Heart left ventricle (tissue), 16 donors: ENCODE measurements at regions not wholly inside any gene's neighbourhood (a gene's known extent, or its start where the extent isn't known, plus 50 kb on each side); places are given as distances from the start of the nearest gene placed in this dataset.

Experiments used
- ATAC-seq, 4 donors: fragments of 200-7000 bp; cut with Tn5 transposase; one replicate each; pipeline ENCODE4 v1.9.1; 2020 to 2022; ENCODE audit warnings: moderate library complexity in 4 of 4, mild to moderate bottlenecking in 3 of 4, moderate number of reproducible peaks in 1 of 4
- DNase-seq, 5 donors: peaks; one replicate each; pipeline ENCODE4 v3.0.0-alpha.2; 2020
- H3K27ac ChIP-seq, 12 donors: fragments of 200-600 bp; sonication (generic) in 4 of 12; one replicate each; pipeline versions ENCODE4 v1.5.0 to v1.8.0; 2016 to 2022; ENCODE audit warnings: mild to moderate bottlenecking in 2 of 12
- H3K27me3 ChIP-seq, 9 donors: fragments of 200-600 bp; sonication (generic) in 2 of 9; one replicate each; pipeline versions ENCODE4 v1.5.1 to v1.8.0; 2016 to 2022; ENCODE audit warnings: mild to moderate bottlenecking in 3 of 9
- H3K36me3 ChIP-seq, 9 donors: fragments of 200-600 bp; sonication (generic) in 2 of 9; one replicate each; pipeline versions ENCODE4 v1.5.0 to v1.8.0; 2018 to 2022; ENCODE audit warnings: mild to moderate bottlenecking in 2 of 9
- H3K4me1 ChIP-seq, 12 donors: fragments of 200-600 bp; sonication (generic) in 4 of 12; one replicate each; pipeline versions ENCODE4 v1.5.0 to v1.8.0; 2016 to 2022; ENCODE audit warnings: mild to moderate bottlenecking in 3 of 12
- H3K4me3 ChIP-seq, 12 donors: fragments of 200-600 bp; sonication (generic) in 4 of 12; one replicate each; pipeline versions ENCODE4 v1.5.0 to v1.8.0; 2017 to 2022; ENCODE audit warnings: mild to moderate bottlenecking in 9 of 12, moderate library complexity in 4 of 12
- H3K9me3 ChIP-seq, 12 donors: fragments of 200-600 bp; sonication (generic) in 4 of 12; one replicate each; pipeline versions ENCODE4 v1.5.0 to v1.8.0; 2016 to 2022; ENCODE audit warnings: mild to moderate bottlenecking in 1 of 12
- POLR2A ChIP-seq, 2 donors: fragments of 450-650 bp; IDR thresholded peaks; one replicate each; pipeline ENCODE4 v1.6.1; 2017; ENCODE audit warnings: antibody characterized with exemption in 2 of 2, mild to moderate bottlenecking in 2 of 2, moderate library complexity in 2 of 2
- WGBS, 4 donors: extraction: QIAGEN DNeasy Blood & Tissue Kit in 2 of 4; methylation state at CpG; one replicate each; pipeline versions ENCODE4 v1.1.5 to v1.1.7; 2013 to 2018; 5-methylcytosine and 5-hydroxymethylcytosine counted together
- intact Hi-C, 10 donors: fragments of 100-400 bp; cut with DNase I; formaldehyde crosslinking; loops; one replicate each; pipeline versions ENCODE4 v1.11.1 to v1.14.2; 2022
- TF ChIP-seq, protein P1 (sequence below), 12 donors: fragments of 200-600 bp; sonication (generic) in 4 of 12; IDR thresholded peaks; one replicate each; pipeline versions ENCODE4 v1.5.0 to v1.8.0; 2018 to 2022; ENCODE audit warnings: antibody characterized with exemption in 12 of 12, mild to moderate bottlenecking in 5 of 12
- donor health status: ischemic (EF 13 %, LVEDD 7.1; RV severe dilation, severe dysfunction).
- donor health status: healthy with polysubstance abuse.
- donor health status: DM: no; HTN: yes; CAD: no.
- donor health status: DM: no; HTN: no; CAD: no.
- donor health status: ischemic (EF 25% LVEDD 6.9; RV normal size, moderate dysfunction).
- donor health status: ischemic (EF 25% LVEDD 5.7; RV mildly dilated, moderate dysfunction).
- donor health status: healthy.
- donor health status: DM: yes; HTN: yes; CAD: no.
- donor health status: ischemic (EF 35%, LVEDD 5.7; RV mildly dilated, moderate dysfunction).
- donor health status: nonischemic (EF 11% LVEDD 7.7; RV severe dilation, severe dysfunction).
- donor health status: DM: yes; HTN: yes; CAD: no.
- donor health status: PGD.
- donor health status: ischemic (EF 29% LVEDD 5.4; RV normal size, mild dysfunction).
- donor health status: nonischemic (EF 23%, LVEDD 6.1; RV moderate dilation, normal function).

DNA sequence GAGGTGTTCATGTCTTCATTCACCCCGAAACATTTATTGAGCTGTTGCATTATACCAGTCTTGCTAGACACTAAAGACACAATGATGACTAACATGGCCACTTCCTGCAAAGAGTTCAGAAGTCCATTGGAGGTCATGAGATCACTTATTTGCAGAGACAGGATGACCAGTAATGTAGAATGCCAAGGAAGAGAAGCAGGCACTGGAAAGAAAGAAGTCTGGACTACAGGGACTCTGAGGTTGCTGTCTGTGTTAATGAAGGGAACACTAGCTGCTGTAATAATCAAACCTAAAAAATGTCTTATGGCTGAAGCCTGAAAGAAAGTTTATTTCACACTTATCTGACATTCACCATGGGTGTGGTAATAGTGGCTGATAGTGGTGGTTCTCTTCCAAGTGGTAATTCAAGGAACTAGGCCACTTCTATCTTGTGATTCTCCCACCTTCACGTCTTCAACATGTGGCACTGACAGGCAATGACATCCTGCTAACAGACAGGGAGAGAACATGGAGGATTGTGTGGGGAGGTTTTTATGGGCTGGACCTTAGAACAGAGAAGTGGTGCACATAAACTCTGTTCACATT, 89.2 kb upstream of the MKLN1 start:
- intact Hi-C loops, result loop anchor here in 1 of 10 donors (5.0 kb wide), 1 partner anchor 126 kb away; no protein-coding TSS in a partner anchor
- 82 to 88% (median 84%) methylated on average over 2 of the region's 2 CpGs for WGBS, 4 donors
- Histone ChIP-seq H3K27ac (peak overlapping the region in 1 of 12 donors; percentile 12), H3K4me3 (no peak overlapping the region), H3K4me1 (peaks cover 0 to 32% (median 17%) of the 10 kb centered on the region in 12 donors), H3K36me3 (no peaks in the 10 kb centered on the region), H3K9me3 (no peaks in the 10 kb centered on the region), H3K27me3 (no peaks in the 10 kb centered on the region)
- ATAC-seq (peak in 1 of 4 donors; percentile 45), DNase-seq (no peak)
- TF ChIP-seq, protein P1, sequence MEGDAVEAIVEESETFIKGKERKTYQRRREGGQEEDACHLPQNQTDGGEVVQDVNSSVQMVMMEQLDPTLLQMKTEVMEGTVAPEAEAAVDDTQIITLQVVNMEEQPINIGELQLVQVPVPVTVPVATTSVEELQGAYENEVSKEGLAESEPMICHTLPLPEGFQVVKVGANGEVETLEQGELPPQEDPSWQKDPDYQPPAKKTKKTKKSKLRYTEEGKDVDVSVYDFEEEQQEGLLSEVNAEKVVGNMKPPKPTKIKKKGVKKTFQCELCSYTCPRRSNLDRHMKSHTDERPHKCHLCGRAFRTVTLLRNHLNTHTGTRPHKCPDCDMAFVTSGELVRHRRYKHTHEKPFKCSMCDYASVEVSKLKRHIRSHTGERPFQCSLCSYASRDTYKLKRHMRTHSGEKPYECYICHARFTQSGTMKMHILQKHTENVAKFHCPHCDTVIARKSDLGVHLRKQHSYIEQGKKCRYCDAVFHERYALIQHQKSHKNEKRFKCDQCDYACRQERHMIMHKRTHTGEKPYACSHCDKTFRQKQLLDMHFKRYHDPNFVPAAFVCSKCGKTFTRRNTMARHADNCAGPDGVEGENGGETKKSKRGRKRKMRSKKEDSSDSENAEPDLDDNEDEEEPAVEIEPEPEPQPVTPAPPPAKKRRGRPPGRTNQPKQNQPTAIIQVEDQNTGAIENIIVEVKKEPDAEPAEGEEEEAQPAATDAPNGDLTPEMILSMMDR (IDR thresholded peaks at IDR 0.05), result no peak
- TF ChIP-seq POLR2A (IDR thresholded peaks at IDR 0.05), result no peak

DNA sequence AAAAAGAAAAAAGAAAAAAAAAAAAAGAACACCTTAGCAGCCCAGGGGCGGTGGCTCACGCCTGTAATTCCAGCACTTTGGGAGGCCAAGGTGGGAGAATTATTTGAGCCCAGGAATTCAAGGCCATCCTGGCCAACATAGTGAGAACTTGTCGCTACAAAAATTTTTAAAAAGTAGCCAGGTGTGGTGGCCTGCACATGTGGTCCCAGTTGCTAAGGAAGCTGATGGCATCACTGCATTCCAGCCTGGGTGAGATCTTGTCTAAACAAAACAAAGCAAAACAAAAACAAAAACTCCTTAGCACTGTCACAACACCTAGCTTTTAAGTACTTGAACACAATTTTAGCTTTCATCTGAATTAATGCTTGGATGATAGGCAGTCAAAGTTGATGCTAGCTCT, 86.3 kb upstream of the MKLN1 start:
- Histone ChIP-seq H3K27ac (no peak overlapping the region), H3K9me3 (no peaks in the 10 kb centered on the region), H3K4me1 (peaks cover 0 to 11% (median 0%) of the 10 kb centered on the region in 12 donors), H3K27me3 (no peaks in the 10 kb centered on the region), H3K36me3 (no peaks in the 10 kb centered on the region), H3K4me3 (no peak overlapping the region)
- ATAC-seq, result no peak
- TF ChIP-seq, protein P1 (IDR thresholded peaks at IDR 0.05), result no peak
- no peak for TF ChIP-seq POLR2A (IDR thresholded peaks at IDR 0.05)
- intact Hi-C loops, result no loop called here
- WGBS, 4 donors, result 91 to 99% (median 94%) methylated on average over 3 of the region's 3 CpGs
- no peak for DNase-seq

DNA sequence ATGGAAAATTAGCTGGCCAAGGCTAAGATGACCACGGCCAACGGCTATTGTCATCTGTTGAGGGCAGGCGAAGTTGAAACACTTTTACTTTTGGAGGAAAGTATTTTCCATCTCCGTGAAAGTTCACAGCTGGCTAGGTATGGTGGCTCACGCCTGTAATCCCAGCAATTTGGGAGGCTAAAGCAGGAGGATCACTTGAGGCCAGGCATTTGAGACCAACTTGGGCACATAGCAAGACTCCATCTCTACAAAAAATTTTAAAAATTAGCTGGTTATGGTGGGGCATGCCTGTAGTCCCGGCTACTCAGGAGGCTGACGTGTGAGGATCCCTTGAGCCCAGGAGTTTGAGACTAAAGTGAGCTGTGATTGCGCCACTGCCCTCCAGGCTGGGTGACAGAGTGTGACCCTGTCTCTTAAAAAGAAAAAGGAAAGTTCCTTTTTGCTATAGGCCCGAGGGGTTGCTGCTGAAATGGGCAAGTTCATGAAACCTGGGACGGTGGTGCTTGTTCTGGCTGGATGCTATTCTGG, 85.5 kb upstream of the MKLN1 start:
- intact Hi-C loops, result no loop called here
- no peak for ATAC-seq
- WGBS, 4 donors, result 94 to 95% (median 94%) methylated on average over 10 of the region's 10 CpGs
- Histone ChIP-seq H3K36me3 (no peaks in the 10 kb centered on the region), H3K4me3 (no peak overlapping the region), H3K27ac (no peak overlapping the region), H3K9me3 (no peaks in the 10 kb centered on the region), H3K4me1 (peaks cover 0 to 11% (median 0%) of the 10 kb centered on the region in 12 donors), H3K27me3 (no peaks in the 10 kb centered on the region)
- DNase-seq, result no peak
- TF ChIP-seq, protein P1 (IDR thresholded peaks at IDR 0.05), result no peak
- TF ChIP-seq POLR2A (IDR thresholded peaks at IDR 0.05), result no peak

DNA sequence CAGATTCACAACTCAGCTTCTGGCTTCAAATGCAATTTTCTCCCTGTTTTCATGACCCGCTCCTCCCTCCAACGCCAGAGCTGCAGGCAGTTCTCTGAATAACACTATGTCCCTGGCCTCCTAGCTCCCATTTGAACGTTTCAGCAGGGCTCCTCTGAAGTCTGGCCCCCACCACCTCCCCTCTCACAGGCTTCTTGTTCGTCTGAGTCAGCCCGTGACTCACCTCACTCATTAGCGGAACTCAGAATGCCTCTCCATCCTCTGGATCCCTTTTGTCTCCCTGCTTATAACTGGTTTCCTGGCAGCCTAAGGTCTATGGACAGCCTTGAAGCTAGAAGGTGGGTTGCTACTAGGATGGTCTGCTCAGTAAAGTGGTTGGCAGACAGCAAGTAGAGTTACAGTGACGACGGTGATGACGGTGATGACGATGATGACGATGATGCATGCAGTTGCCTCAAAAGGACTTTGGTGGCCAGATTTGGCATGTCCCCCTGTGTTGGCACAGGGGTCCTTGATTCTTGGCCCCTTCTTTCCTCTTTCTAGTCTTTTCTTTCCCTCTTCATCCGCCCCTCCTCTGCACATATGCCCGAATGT, 83.3 kb upstream of the MKLN1 start:
- intact Hi-C loops, result no loop called here
- TF ChIP-seq POLR2A (IDR thresholded peaks at IDR 0.05), result no peak
- TF ChIP-seq, protein P1 (IDR thresholded peaks at IDR 0.05), result no peak
- no peak overlapping the region for H3K27ac ChIP-seq
- H3K9me3 ChIP-seq, result no peaks in the 10 kb centered on the region
- H3K27me3 ChIP-seq, result no peaks in the 10 kb centered on the region
- H3K4me3 ChIP-seq, result no peak overlapping the region
- 76 to 83% (median 83%) methylated on average over 13 of the region's 13 CpGs for WGBS, 4 donors
- DNase-seq, result peak in 1 of 5 donors; percentile 31
- peaks cover 0 to 15% (median 0%) of the 10 kb centered on the region in 12 donors for H3K4me1 ChIP-seq
- ATAC-seq, result no peak
- no peaks in the 10 kb centered on the region for H3K36me3 ChIP-seq
